IMR-90 (cell line): ENCODE measurements at regions not wholly inside any gene's neighbourhood (a gene's known extent, or its start where the extent isn't known, plus 50 kb on each side); places are given as distances from the start of the nearest gene placed in this dataset.

ENCODE experiments used
- ATAC-seq: fragments of 200-7000 bp; cut with Tn5 transposase; 2 replicates; pipeline ENCODE4 v1.9.1; 2020; ENCODE audit warnings: low read depth, mild to moderate bottlenecking, moderate library complexity
- BruUV-seq: library from RNA; stranded (reverse); fragments of 400-500 nt; replicated peaks from 2 replicates; lab custom pipeline; 2021; lab: Mats Ljungman, UMichigan
- CTCF ChIA-PET: fragments of 300-600 bp; formaldehyde crosslinking; extraction: SDS; loops from one replicate; lab custom pipeline; 2021; ENCODE audit warnings: antibody characterized with exemption; lab: Yijun Ruan, JAX
- POLR2A ChIA-PET: fragments of 300-600 bp; sonication (Branson Sonifier 250); formaldehyde crosslinking; loops from one replicate; lab custom pipeline; 2022; ENCODE audit warnings: antibody characterized with exemption; ENCODE audit not compliant: unreplicated experiment; lab: Charles Lee
- DNase-seq: peaks from one replicate; pipeline ENCODE4 v3.0.0; 2013
- H2AFZ ChIP-seq: replicated peaks from 2 replicates; pipeline ENCODE3; 2013; ENCODE audit warnings: low read length, mild to moderate bottlenecking; ENCODE audit not compliant: poor library complexity
- H2AK5ac ChIP-seq: 2 replicates; pipeline ENCODE4 v1.6.1; 2013; ENCODE audit warnings: low read depth, low read length, inconsistent platforms
- H2AK9ac ChIP-seq: replicated peaks from 2 replicates; pipeline ENCODE3; 2013; ENCODE audit warnings: mild to moderate bottlenecking, low read depth, low read length, moderate library complexity; ENCODE audit not compliant: poor library complexity
- H2BK120ac ChIP-seq: 2 replicates; pipeline ENCODE4 v1.6.1; 2013; ENCODE audit warnings: low read depth, low read length, inconsistent platforms
- H2BK15ac ChIP-seq: 3 replicates; pipeline ENCODE4 v1.6.1; 2013; ENCODE audit warnings: low read depth, low read length, inconsistent platforms
- H2BK20ac ChIP-seq: 2 replicates; pipeline ENCODE4 v1.6.1; 2013; ENCODE audit warnings: low read depth, mild to moderate bottlenecking, inconsistent platforms, low read length, moderate library complexity
- H2BK5ac ChIP-seq: 2 replicates; pipeline ENCODE4 v1.6.1; 2013; ENCODE audit warnings: mild to moderate bottlenecking, low read depth, low read length, inconsistent platforms; ENCODE audit not compliant: poor library complexity, severe bottlenecking
- H3K14ac ChIP-seq: replicated peaks from 2 replicates; pipeline ENCODE4 v1.6.1; 2013; ENCODE audit warnings: low read depth, low read length, inconsistent platforms
- H3K18ac ChIP-seq: 2 replicates; pipeline ENCODE4 v1.6.1; 2013; ENCODE audit warnings: low read depth, low read length, control low read depth
- H3K23ac ChIP-seq: 2 replicates; pipeline ENCODE4 v1.6.1; 2013; ENCODE audit warnings: low read depth, low read length, inconsistent platforms
- H3K27ac ChIP-seq: 2 replicates; pipeline ENCODE4 v1.5.1; 2013; ENCODE audit warnings: mild to moderate bottlenecking, control low read depth, low read length; ENCODE audit not compliant: insufficient read depth
- H3K27me3 ChIP-seq: 2 replicates; pipeline ENCODE4 v1.6.1; 2013; ENCODE audit warnings: low read length; ENCODE audit not compliant: control insufficient read depth, insufficient read depth
- H3K36me3 ChIP-seq: 2 replicates; pipeline ENCODE4 v1.6.1; 2013; ENCODE audit warnings: low read length, mixed read lengths; ENCODE audit not compliant: control insufficient read depth, insufficient read depth
- H3K4ac ChIP-seq: 2 replicates; pipeline ENCODE4 v1.6.1; 2013; ENCODE audit warnings: low read depth, low read length, inconsistent platforms
- H3K4me1 ChIP-seq: 2 replicates; pipeline ENCODE4 v1.6.1; 2013; ENCODE audit warnings: low read length, mixed read lengths; ENCODE audit not compliant: control insufficient read depth, insufficient read depth
- H3K4me2 ChIP-seq: 2 replicates; pipeline ENCODE4 v1.6.1; 2013; ENCODE audit warnings: low read depth, mild to moderate bottlenecking, control low read depth, low read length, moderate library complexity
- H3K4me3 ChIP-seq: 2 replicates; pipeline ENCODE4 v1.5.1; 2013; ENCODE audit warnings: low read depth, mild to moderate bottlenecking, control low read depth, low read length, moderate library complexity; ENCODE audit not compliant: insufficient read depth
- H3K56ac ChIP-seq: 2 replicates; pipeline ENCODE4 v1.6.1; 2013; ENCODE audit warnings: low read length, inconsistent platforms; ENCODE audit not compliant: insufficient read depth; ENCODE audit errors: extremely low read depth
- H3K79me1 ChIP-seq, 2 experiments: 2 replicates each; pipeline ENCODE4 v1.6.1; 2013; ENCODE audit warnings: low read length in 2 of 2, inconsistent platforms in 1 of 2, low read depth in 1 of 2
- H3K9ac ChIP-seq: 2 replicates; pipeline ENCODE4 v1.6.1; 2013; ENCODE audit warnings: low read depth, low read length, control low read depth
- H3K9me1 ChIP-seq: 2 replicates; pipeline ENCODE4 v1.6.1; 2013; ENCODE audit warnings: low read length, inconsistent platforms; ENCODE audit not compliant: insufficient read depth
- H3K9me3 ChIP-seq: 2 replicates; pipeline ENCODE4 v1.6.1; 2013; ENCODE audit warnings: low read length; ENCODE audit not compliant: control insufficient read depth, insufficient read depth
- H4K20me1 ChIP-seq: 2 replicates; pipeline ENCODE4 v1.6.1; 2013; ENCODE audit warnings: low read length, inconsistent platforms; ENCODE audit not compliant: insufficient read depth
- H4K5ac ChIP-seq: 2 replicates; pipeline ENCODE4 v1.6.1; 2013; ENCODE audit warnings: mild to moderate bottlenecking, low read depth, low read length, control low read depth
- H4K8ac ChIP-seq, 2 experiments: 2 replicates each; pipeline ENCODE4 v1.6.1; 2013; ENCODE audit warnings: low read depth in 2 of 2, low read length in 2 of 2, control low read depth in 1 of 2, inconsistent platforms in 1 of 2
- H4K91ac ChIP-seq: 2 replicates; pipeline ENCODE4 v1.6.1; 2013; ENCODE audit warnings: low read depth, low read length, inconsistent platforms; ENCODE audit not compliant: insufficient read depth
- BHLHE40 ChIP-seq: fragments of 150-350 bp; IDR thresholded peaks from 2 replicates; pipeline ENCODE4 v1.6.1; 2016; ENCODE audit warnings: mild to moderate bottlenecking, low read depth, low read length
- MAFK ChIP-seq: IDR thresholded peaks from 2 replicates; pipeline ENCODE4 v1.6.1; 2012; ENCODE audit warnings: low read depth, low read length, improper control_type of control experiment
- WGBS, 2 experiments: methylation state at CpG; one replicate each; pipeline versions ENCODE4 v1.1.5 to v1.1.7; 2013; ENCODE audit warnings: missing lambda C conversion rate in 2 of 2; ENCODE audit not compliant: insufficient read length in 1 of 2; ENCODE audit errors: extremely low coverage in 2 of 2; 5-methylcytosine and 5-hydroxymethylcytosine counted together
- dilution Hi-C: fragments of 300-500 bp; cut with HindIII; formaldehyde crosslinking; loops from one replicate; pipeline ENCODE4 v1.14.3; 2018; ENCODE audit warnings: low sequenced_read_pairs; ENCODE audit not compliant: unreplicated experiment
- in situ Hi-C: fragments of 300-500 bp; cut with MboI; formaldehyde crosslinking; loops from 3 replicates; pipeline ENCODE4 v1.14.3; 2019; ENCODE audit warnings: low sequenced_read_pairs, inconsistent platforms, mixed read lengths
- intact Hi-C: fragments of 100-400 bp; cut with micrococcal nuclease; formaldehyde crosslinking; loops from 2 replicates; pipeline ENCODE4 v1.10.0; 2022

- H3K4me2 ChIP-seq: no peak overlapping the region
- no peaks in the 10 kb centered on the region; the same call in 1 of the 2 replicates for H3K9me3 ChIP-seq
- in situ Hi-C loops (no loop called here), intact Hi-C loops (no loop called here), dilution Hi-C loops (no loop called here)
- H4K5ac ChIP-seq: no peak overlapping the region
- H4K8ac ChIP-seq: no peak overlapping the region
- H4K20me1 ChIP-seq: no peaks in the 10 kb centered on the region
- no peaks in the 10 kb centered on the region for H3K36me3 ChIP-seq
- H3K9ac ChIP-seq: no peak overlapping the region
- H3K27ac ChIP-seq: no peak overlapping the region
- H2BK120ac ChIP-seq: no peak overlapping the region
- H3K23ac ChIP-seq: no peak overlapping the region
- H2AK9ac ChIP-seq: no peak overlapping the region
- H2AFZ ChIP-seq: no peak overlapping the region
- H3K79me1 ChIP-seq: no peaks in the 10 kb centered on the region
- H2BK20ac ChIP-seq: no peak overlapping the region
- POLR2A ChIA-PET: no interaction called here
- no peak overlapping the region for H3K14ac ChIP-seq
- H3K4ac ChIP-seq: no peak overlapping the region
- no peaks in the 10 kb centered on the region; the same call in 1 of the 2 replicates for H3K9me1 ChIP-seq
- ATAC-seq (no peak), DNase-seq (no peak)
- no peak overlapping the region for H3K56ac ChIP-seq
- TF ChIP-seq BHLHE40: no peak
- peak; percentile 55 for TF ChIP-seq MAFK
- peaks cover 9% of the 10 kb centered on the region; the same call in 1 of the 2 replicates for H3K27me3 ChIP-seq
- H4K91ac ChIP-seq: no peak overlapping the region
- H2BK15ac ChIP-seq: no peak overlapping the region
- no CpG with 5 or more reads among the region's 1 CpG for WGBS, 2 experiments
- no peak overlapping the region for H3K18ac ChIP-seq
- no TSS peak for BruUV-seq
- no peak overlapping the region for H3K4me3 ChIP-seq
- H2BK5ac ChIP-seq: no peak overlapping the region
- H3K4me1 ChIP-seq: peaks cover 6% of the 10 kb centered on the region; the same call in 1 of the 2 replicates
- CTCF ChIA-PET: no interaction called here
- no peak overlapping the region for H2AK5ac ChIP-seq
Measured at GRCh38 chr2:217031445-217031844, 171.6 kb upstream of the TNP1 start.
